GM12891 (cell line): ENCODE measurements at regions not wholly inside any gene's neighbourhood (a gene's known extent, or its start where the extent isn't known, plus 50 kb on each side); places are given as distances from the start of the nearest gene placed in this dataset.

Source experiments
- POLR2A ChIP-seq: IDR thresholded peaks from 2 replicates; pipeline ENCODE4 v1.6.1; 2011; ENCODE audit warnings: low read depth, low read length, control low read depth
- POLR2AphosphoS5 ChIP-seq: IDR thresholded peaks from 2 replicates; pipeline ENCODE4 v1.6.1; 2011; ENCODE audit warnings: low read depth, low read length, control low read depth
- POU2F2 ChIP-seq: IDR thresholded peaks from 2 replicates; pipeline ENCODE4 v1.6.1; 2011; ENCODE audit warnings: low read depth, mild to moderate bottlenecking, control low read depth, low read length, moderate library complexity
- SPI1 ChIP-seq: IDR thresholded peaks from 2 replicates; pipeline ENCODE4 v1.6.1; 2011; ENCODE audit warnings: low read depth, low read length, control low read depth
- TAF1 ChIP-seq: IDR thresholded peaks from 2 replicates; pipeline ENCODE4 v1.6.1; 2011; ENCODE audit warnings: low read depth, low read length, control low read depth

DNA sequence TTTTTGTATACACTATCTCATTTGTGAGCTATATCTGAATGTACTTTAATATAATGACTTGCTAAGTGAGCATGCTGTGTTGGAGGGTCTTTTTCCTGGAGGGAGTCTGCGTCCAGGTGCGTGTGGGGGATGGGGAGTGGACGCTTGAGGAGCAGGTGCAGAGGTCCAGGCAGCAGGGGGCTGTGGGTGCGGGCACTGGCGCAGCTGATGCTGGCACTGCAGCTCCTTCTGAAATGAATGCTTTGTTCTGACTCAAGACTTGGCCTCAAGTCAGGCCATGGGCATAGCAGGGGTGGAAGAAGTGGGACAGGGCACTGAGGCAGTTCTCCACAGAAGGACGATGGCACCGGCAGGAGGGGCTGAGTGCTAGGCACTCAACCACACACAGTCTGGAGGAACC, 165.7 kb upstream of the IRX1 start:
- TF ChIP-seq POLR2A (no peak), SPI1 (no peak), POLR2AphosphoS5 (no peak), TAF1 (no peak), POU2F2 (no peak)
